Activated CD4-positive, alpha-beta T cell treated with anti-CD3 and anti-CD28 coated beads, Interleukin-2, amount 50 U/mL, for 48 hours (primary cell): ENCODE measurements at regions not wholly inside any gene's neighbourhood (a gene's known extent, or its start where the extent isn't known, plus 50 kb on each side); places are given as distances from the start of the nearest gene placed in this dataset.

Experiments
- DNase-seq, 2 experiments: peaks; one replicate each; pipeline ENCODE4 v3.0.0-alpha.2; 2020

DNA sequence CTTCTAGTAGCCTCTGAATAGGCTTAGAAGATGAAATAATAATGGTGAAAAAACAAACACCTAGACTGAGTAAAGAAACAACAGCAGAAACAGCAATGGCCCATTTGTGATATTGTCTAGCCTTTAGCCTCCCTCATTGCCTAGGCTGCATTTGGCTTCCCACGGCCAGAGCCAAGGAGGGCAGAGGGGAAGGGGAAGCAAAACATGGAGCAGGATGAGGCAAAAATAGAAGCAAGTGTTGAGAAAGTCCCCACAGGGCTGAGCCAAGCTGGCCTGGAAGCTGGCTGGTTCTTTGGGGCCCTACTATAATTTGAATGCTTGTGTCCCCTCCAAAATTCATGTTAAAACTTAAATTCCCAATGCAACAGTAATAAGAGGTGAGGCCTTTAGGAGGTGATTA, 60.2 kb upstream of the KSR1 start:
- no peak for DNase-seq

DNA sequence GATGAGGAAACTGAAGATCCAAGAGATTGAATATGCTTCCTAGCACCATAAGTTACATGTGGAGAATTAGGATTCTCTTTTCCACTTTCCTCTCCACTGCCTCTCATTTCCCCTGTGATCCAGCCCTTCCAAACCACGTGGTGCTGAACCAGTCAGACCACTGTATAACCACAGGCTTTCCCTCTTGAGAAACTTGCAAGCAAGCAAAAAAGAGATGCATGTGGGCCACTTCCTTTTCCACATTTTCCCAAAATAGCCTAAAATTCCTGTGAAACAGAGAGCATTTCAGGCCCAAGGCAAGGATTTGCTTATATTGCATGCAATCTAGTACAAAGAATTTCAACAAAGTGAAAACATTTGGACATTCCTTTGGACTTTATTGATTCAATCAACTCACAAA, 59.3 kb upstream of the KSR1 start:
- DNase-seq = no peak

DNA sequence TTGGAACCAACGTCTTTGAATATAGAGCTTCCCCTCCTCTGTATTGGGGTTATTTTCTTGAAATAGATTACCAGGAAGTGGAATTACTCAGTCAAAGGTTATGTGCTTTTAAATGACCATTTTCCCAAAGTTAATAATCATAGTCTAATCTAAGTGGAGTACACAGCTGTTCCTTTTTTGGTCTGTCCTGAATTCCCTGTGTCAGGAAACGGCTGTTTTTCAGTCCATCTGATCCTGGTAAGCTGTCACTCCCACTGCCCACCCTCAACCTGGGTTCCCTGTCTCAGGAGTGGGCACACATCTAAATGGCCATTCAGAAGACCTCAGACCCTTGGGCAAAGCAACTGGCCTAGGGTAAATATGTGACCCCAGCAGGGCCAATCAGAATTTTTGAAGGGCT, 57.6 kb upstream of the KSR1 start:
- DNase-seq = no peak

GRCh38 chr17:27400991-27401390, 55.3 kb upstream of the KSR1 start:
- no peak for DNase-seq

- no peak for DNase-seq
Observed at GRCh38 chr17:27402943-27403342, 53.3 kb upstream of the KSR1 start.

DNA sequence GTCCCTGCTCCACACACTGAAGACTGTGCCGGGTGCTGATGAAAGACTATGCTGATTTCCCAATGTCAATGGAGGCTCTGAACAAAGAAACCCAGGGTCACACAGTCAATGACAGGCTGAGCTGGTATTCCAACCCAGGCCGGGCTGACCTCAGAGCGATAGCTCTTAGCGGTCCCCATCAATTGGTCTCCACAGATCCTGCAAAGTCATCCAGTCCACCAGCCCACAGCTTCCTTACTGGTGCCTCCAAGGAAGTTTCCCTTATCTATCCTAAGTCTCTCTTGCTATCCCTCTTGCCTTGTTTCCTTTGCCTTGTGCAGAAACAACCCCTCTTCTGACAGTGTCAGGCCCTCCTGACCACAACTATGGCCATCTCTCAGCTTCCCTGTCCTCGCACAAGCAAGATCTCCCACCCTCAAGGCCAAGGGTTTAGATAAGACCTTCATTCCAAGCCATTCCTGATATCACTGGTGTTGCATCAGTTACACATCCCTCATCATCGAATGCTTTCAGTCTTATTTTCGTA, 52.7 kb upstream of the KSR1 start:
- DNase-seq = no peak

- DNase-seq = no peak
Observed at GRCh38 chr17:27404676-27405075, 51.6 kb upstream of the KSR1 start.
